Keratinocyte (primary cell): ENCODE measurements at regions not wholly inside any gene's neighbourhood (a gene's known extent, or its start where the extent isn't known, plus 50 kb on each side); places are given as distances from the start of the nearest gene placed in this dataset.

ENCODE experiments used
- DNase-seq: peaks from one replicate; pipeline ENCODE4 v3.0.0-alpha.2; 2011; ENCODE audit warnings: low read depth, missing footprints, low spot score
- FAIRE-seq: peaks from 2 replicates; lab custom pipeline; 2011; peaks lifted over from hg19 to GRCh38; lab: Jason Lieb, UNC
- H2AFZ ChIP-seq: 2 replicates; pipeline ENCODE4 v1.6.0; 2012; ENCODE audit warnings: low read length, control low read depth, inconsistent platforms; ENCODE audit not compliant: control insufficient read depth
- H3K27ac ChIP-seq: 2 replicates; pipeline ENCODE4 v1.5.1; 2011; ENCODE audit warnings: low read length; ENCODE audit not compliant: control insufficient read depth, insufficient read depth
- H3K27me3 ChIP-seq: 3 replicates; pipeline ENCODE4 v1.6.0; 2011; ENCODE audit warnings: low read length; ENCODE audit not compliant: control insufficient read depth, insufficient read depth; ENCODE audit errors: extremely low read depth
- H3K36me3 ChIP-seq, 2 experiments: 2 replicates in 1 of 2; 3 replicates in 1 of 2; pipeline ENCODE4 v1.5.1; 2011; ENCODE audit warnings: low read length in 2 of 2, mild to moderate bottlenecking in 1 of 2; ENCODE audit not compliant: control insufficient read depth in 2 of 2, insufficient read depth in 2 of 2; ENCODE audit errors: extremely low read depth in 1 of 2
- H3K4me1 ChIP-seq: 3 replicates; pipeline ENCODE4 v1.5.1; 2011; ENCODE audit warnings: low read length; ENCODE audit not compliant: control insufficient read depth, insufficient read depth; ENCODE audit errors: extremely low read depth
- H3K4me2 ChIP-seq: 3 replicates; pipeline ENCODE4 v1.6.0; 2011; ENCODE audit warnings: low read depth, low read length; ENCODE audit not compliant: control insufficient read depth, insufficient read depth; ENCODE audit errors: extremely low read depth
- H3K4me3 ChIP-seq, 3 experiments: fragments of 200-600 bp in 1 of 3; sonication (generic) in 1 of 3; 2 replicates in 2 of 3; 3 replicates in 1 of 3; pipeline ENCODE4 v1.5.1; 2011 to 2016; ENCODE audit warnings: low read length in 3 of 3, mild to moderate bottlenecking in 3 of 3, control low read depth in 2 of 3, inconsistent platforms in 1 of 3, low read depth in 1 of 3, mixed read lengths in 1 of 3, mixed run types in 1 of 3, moderate library complexity in 1 of 3; ENCODE audit not compliant: control insufficient read depth in 2 of 3, insufficient read depth in 2 of 3; ENCODE audit errors: extremely low read depth in 1 of 3
- H3K79me2 ChIP-seq: 2 replicates; pipeline ENCODE4 v1.6.0; 2012; ENCODE audit warnings: low read length; ENCODE audit not compliant: control insufficient read depth, insufficient read depth
- H3K9ac ChIP-seq: 3 replicates; pipeline ENCODE4 v1.6.0; 2011; ENCODE audit warnings: low read length; ENCODE audit not compliant: control insufficient read depth, insufficient read depth; ENCODE audit errors: extremely low read depth
- H3K9me1 ChIP-seq: 3 replicates; pipeline ENCODE4 v1.6.0; 2011; ENCODE audit warnings: low read length; ENCODE audit not compliant: control insufficient read depth, insufficient read depth; ENCODE audit errors: extremely low read depth
- H3K9me3 ChIP-seq: 2 replicates; pipeline ENCODE4 v1.5.1; 2012; ENCODE audit warnings: low read depth, low read length; ENCODE audit not compliant: control insufficient read depth
- H4K20me1 ChIP-seq: 3 replicates; pipeline ENCODE4 v1.6.0; 2011; ENCODE audit warnings: low read length; ENCODE audit not compliant: control insufficient read depth, insufficient read depth; ENCODE audit errors: extremely low read depth
- EZH2 ChIP-seq: IDR thresholded peaks from one replicate; pipeline ENCODE4 v1.6.1; 2012; ENCODE audit warnings: inconsistent platforms, mild to moderate bottlenecking, low read length, moderate library complexity
- dilution Hi-C: fragments of 300-500 bp; cut with MboI; formaldehyde crosslinking; loops from one replicate; pipeline ENCODE4 v1.7.0; 2020; ENCODE audit warnings: low sequenced_read_pairs; ENCODE audit not compliant: extremely low pct_ligation_motif_present
- TF ChIP-seq, protein P1 (sequence below), 3 experiments: IDR thresholded peaks in 1 of 3; conservative IDR thresholded peaks in 1 of 3; optimal IDR thresholded peaks in 1 of 3; 2 replicates in 2 of 3; 3 replicates in 1 of 3; pipeline versions ENCODE3 to v1.5.1; 2011; ENCODE audit warnings: low read length in 3 of 3, mild to moderate bottlenecking in 3 of 3, moderate library complexity in 2 of 3, control low read depth in 1 of 3, inconsistent platforms in 1 of 3; ENCODE audit not compliant: insufficient read depth in 2 of 3; ENCODE audit errors: extremely low read depth in 1 of 3

- no peak for FAIRE-seq
- no peak overlapping the region for H3K9ac ChIP-seq
- dilution Hi-C loops: no loop called here
- H3K36me3 ChIP-seq: no peaks in the 10 kb centered on the region
- no peaks in the 10 kb centered on the region for H3K27me3 ChIP-seq
- H3K79me2 ChIP-seq: no peaks in the 10 kb centered on the region
- no peak overlapping the region for H3K4me3 ChIP-seq
- H2AFZ ChIP-seq: no peak overlapping the region
- H3K4me1 ChIP-seq: no peaks in the 10 kb centered on the region
- no peak for DNase-seq
- H4K20me1 ChIP-seq: no peaks in the 10 kb centered on the region
- H3K9me1 ChIP-seq: no peaks in the 10 kb centered on the region
- no peaks in the 10 kb centered on the region for H3K9me3 ChIP-seq
- TF ChIP-seq, protein P1, sequence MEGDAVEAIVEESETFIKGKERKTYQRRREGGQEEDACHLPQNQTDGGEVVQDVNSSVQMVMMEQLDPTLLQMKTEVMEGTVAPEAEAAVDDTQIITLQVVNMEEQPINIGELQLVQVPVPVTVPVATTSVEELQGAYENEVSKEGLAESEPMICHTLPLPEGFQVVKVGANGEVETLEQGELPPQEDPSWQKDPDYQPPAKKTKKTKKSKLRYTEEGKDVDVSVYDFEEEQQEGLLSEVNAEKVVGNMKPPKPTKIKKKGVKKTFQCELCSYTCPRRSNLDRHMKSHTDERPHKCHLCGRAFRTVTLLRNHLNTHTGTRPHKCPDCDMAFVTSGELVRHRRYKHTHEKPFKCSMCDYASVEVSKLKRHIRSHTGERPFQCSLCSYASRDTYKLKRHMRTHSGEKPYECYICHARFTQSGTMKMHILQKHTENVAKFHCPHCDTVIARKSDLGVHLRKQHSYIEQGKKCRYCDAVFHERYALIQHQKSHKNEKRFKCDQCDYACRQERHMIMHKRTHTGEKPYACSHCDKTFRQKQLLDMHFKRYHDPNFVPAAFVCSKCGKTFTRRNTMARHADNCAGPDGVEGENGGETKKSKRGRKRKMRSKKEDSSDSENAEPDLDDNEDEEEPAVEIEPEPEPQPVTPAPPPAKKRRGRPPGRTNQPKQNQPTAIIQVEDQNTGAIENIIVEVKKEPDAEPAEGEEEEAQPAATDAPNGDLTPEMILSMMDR (optimal IDR thresholded peaks at IDR 0.05 in 1 of 3, IDR thresholded peaks at IDR 0.05 in 1 of 3, conservative IDR thresholded peaks at IDR 0.05 in 1 of 3; ENCODE audit: extremely low read depth in 1 of 3, insufficient read depth in 2 of 3, low read length in 3 of 3): no peak
- no peak for TF ChIP-seq EZH2
- no peak overlapping the region for H3K27ac ChIP-seq
- no peak overlapping the region for H3K4me2 ChIP-seq
Measured at GRCh38 chr5:92002721-92003274, 619.7 kb upstream of the ARRDC3 start.

- Histone ChIP-seq H2AFZ (no peak overlapping the region), H3K9me3 (no peaks in the 10 kb centered on the region), H3K4me2 (no peak overlapping the region), H3K9me1 (no peaks in the 10 kb centered on the region), H3K27ac (no peak overlapping the region), H3K4me1 (no peaks in the 10 kb centered on the region), H3K27me3 (no peaks in the 10 kb centered on the region), H3K36me3 (no peaks in the 10 kb centered on the region), H4K20me1 (no peaks in the 10 kb centered on the region), H3K4me3 (no peak overlapping the region), H3K79me2 (no peaks in the 10 kb centered on the region), H3K9ac (no peak overlapping the region)
- dilution Hi-C loops: no loop called here
- no peak for DNase-seq
- FAIRE-seq: no peak
- TF ChIP-seq, protein P1 (optimal IDR thresholded peaks at IDR 0.05 in 1 of 3, IDR thresholded peaks at IDR 0.05 in 1 of 3, conservative IDR thresholded peaks at IDR 0.05 in 1 of 3; ENCODE audit: extremely low read depth in 1 of 3, insufficient read depth in 2 of 3, low read length in 3 of 3): no peak
- TF ChIP-seq EZH2: no peak
Measured at GRCh38 chr5:91998774-91999173, 615.7 kb upstream of the ARRDC3 start.
